Caco-2 (cell line): ENCODE measurements at regions not wholly inside any gene's neighbourhood (a gene's known extent, or its start where the extent isn't known, plus 50 kb on each side); places are given as distances from the start of the nearest gene placed in this dataset.

ENCODE experiments used
- BruUV-seq: library from RNA; stranded (reverse); fragments of 400-500 nt; replicated peaks from 2 replicates; lab custom pipeline; 2021; lab: Mats Ljungman, UMichigan
- CTCF ChIA-PET: fragments of 300-600 bp; sonication (Branson Sonifier 250); formaldehyde crosslinking; loops from one replicate; lab custom pipeline; 2022; ENCODE audit warnings: antibody characterized with exemption; lab: Charles Lee
- POLR2A ChIA-PET: fragments of 300-600 bp; sonication (Branson Sonifier 250); formaldehyde crosslinking; loops from one replicate; lab custom pipeline; 2022; ENCODE audit warnings: antibody characterized with exemption; lab: Charles Lee
- DNase-seq, 2 experiments: peaks; one replicate each; pipeline versions ENCODE4 v3.0.0 to v3.0.0-alpha.2; 2020 to 2022
- H3K27me3 ChIP-seq: replicated peaks from 2 replicates; pipeline ENCODE4 v1.6.0; 2011; ENCODE audit warnings: low read length; ENCODE audit not compliant: control insufficient read depth, insufficient read depth
- H3K36me3 ChIP-seq: 2 replicates; pipeline ENCODE4 v1.5.1; 2011; ENCODE audit warnings: low read length; ENCODE audit not compliant: control insufficient read depth, insufficient read depth
- H3K4me1 ChIP-seq: fragments of 250-450 bp; sonication (Bioruptor Pico); 2 replicates; pipeline ENCODE4 v1.5.1; 2020; ENCODE audit warnings: mild to moderate bottlenecking
- H3K4me3 ChIP-seq: 2 replicates; pipeline ENCODE4 v1.5.1; 2011; ENCODE audit warnings: low read depth, mild to moderate bottlenecking, control low read depth, low read length
- H3K9me3 ChIP-seq: fragments of 250-450 bp; sonication (Bioruptor Pico); 2 replicates; pipeline ENCODE4 v1.5.1; 2020; ENCODE audit warnings: mild to moderate bottlenecking, moderate library complexity
- H3K27ac Mint-ChIP-seq: one replicate; pipeline ENCODE4 v1.8.0; 2022; ENCODE audit warnings: mixed read lengths; ENCODE audit not compliant: unreplicated experiment
- H3K27me3 Mint-ChIP-seq: one replicate; pipeline ENCODE4 v1.8.0; 2022; ENCODE audit warnings: mixed read lengths; ENCODE audit not compliant: insufficient read depth, unreplicated experiment
- H3K36me3 Mint-ChIP-seq: one replicate; pipeline ENCODE4 v1.8.0; 2022; ENCODE audit warnings: mild to moderate bottlenecking, mixed read lengths; ENCODE audit not compliant: insufficient read depth, unreplicated experiment
- H3K4me1 Mint-ChIP-seq: one replicate; pipeline ENCODE4 v1.8.0; 2022; ENCODE audit warnings: low read depth, mixed read lengths; ENCODE audit not compliant: unreplicated experiment
- H3K4me3 Mint-ChIP-seq: one replicate; pipeline ENCODE4 v1.8.0; 2022; ENCODE audit warnings: mild to moderate bottlenecking, moderate library complexity, mixed read lengths; ENCODE audit not compliant: unreplicated experiment
- H3K9me3 Mint-ChIP-seq: one replicate; pipeline ENCODE4 v1.8.0; 2022; ENCODE audit warnings: mixed read lengths; ENCODE audit not compliant: unreplicated experiment
- CTCF ChIP-seq, 2 experiments: fragments of 200-600 bp in 1 of 2; IDR thresholded peaks; 1 replicate in 1 of 2; 2 replicates in 1 of 2; pipeline versions ENCODE4 v1.5.1 to v1.8.0; 2011 to 2022; ENCODE audit warnings: antibody characterized with exemption in 1 of 2, control low read depth in 1 of 2, inconsistent platforms in 1 of 2, low read depth in 1 of 2, low read length in 1 of 2, mild to moderate bottlenecking in 1 of 2, moderate library complexity in 1 of 2; ENCODE audit not compliant: insufficient read depth in 1 of 2, severe bottlenecking in 1 of 2, unreplicated experiment in 1 of 2
- intact Hi-C: fragments of 100-400 bp; cut with micrococcal nuclease; formaldehyde crosslinking; loops from one replicate; pipeline ENCODE4 v1.10.0; 2022; ENCODE audit not compliant: unreplicated experiment

DNA sequence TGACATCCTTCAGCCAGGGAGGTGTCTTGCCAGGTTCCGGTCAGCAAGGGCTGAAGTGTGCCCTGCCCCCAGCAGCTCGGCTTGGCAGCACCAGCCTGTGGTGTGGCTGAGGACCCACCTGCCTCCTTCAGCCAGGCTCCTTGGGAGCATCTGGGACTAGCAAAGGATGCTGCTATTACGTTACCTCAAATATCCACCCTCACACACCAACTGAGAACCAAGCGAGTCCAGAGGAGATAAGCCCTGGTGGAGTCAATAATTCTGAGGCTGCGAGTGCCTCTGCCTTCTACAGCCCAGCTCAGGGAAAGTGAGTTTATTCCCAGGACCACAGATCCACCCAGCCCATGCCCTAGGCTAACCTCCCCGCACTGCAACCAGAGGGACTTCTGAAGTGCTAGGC, 57.1 kb upstream of the FSTL4 start:
- POLR2A ChIA-PET = no interaction called here

GRCh38 chr5:133668458-133668857, 56.1 kb upstream of the FSTL4 start:
- Mint-ChIP-seq H3K27me3 (peaks cover 20% of the 10 kb centered on the region), H3K4me1 (no peaks in the 10 kb centered on the region), H3K27ac (no peak overlapping the region), H3K9me3 (no peaks in the 10 kb centered on the region), H3K4me3 (no peak overlapping the region), H3K36me3 (no peaks in the 10 kb centered on the region)
- Histone ChIP-seq H3K4me3 (no peak overlapping the region), H3K4me1 (no peaks in the 10 kb centered on the region), H3K27me3 (no peaks in the 10 kb centered on the region; the same call in 1 of the 2 replicates), H3K36me3 (no peaks in the 10 kb centered on the region), H3K9me3 (no peaks in the 10 kb centered on the region)
- no peak for TF ChIP-seq CTCF (IDR thresholded peaks at IDR 0.05; ENCODE audit: insufficient read depth in 1 of 2, low read depth in 1 of 2, low read length in 1 of 2, severe bottlenecking in 1 of 2, unreplicated experiment in 1 of 2)
- ChIA-PET CTCF (no interaction called here), POLR2A (no interaction called here)
- intact Hi-C loops = no loop called here
- DNase-seq = no peak
- BruUV-seq = no TSS peak

More for the DNA sequence above, 57.1 kb upstream of the FSTL4 start:
- Histone ChIP-seq H3K27me3 (no peaks in the 10 kb centered on the region; the same call in 1 of the 2 replicates), H3K36me3 (no peaks in the 10 kb centered on the region), H3K4me3 (no peak overlapping the region), H3K9me3 (no peaks in the 10 kb centered on the region), H3K4me1 (no peaks in the 10 kb centered on the region)
- intact Hi-C loops = no loop called here
- H3K27me3 Mint-ChIP-seq = peaks cover 22% of the 10 kb centered on the region
- DNase-seq = no peak
- BruUV-seq = no TSS peak
- no peaks in the 10 kb centered on the region for H3K9me3 Mint-ChIP-seq
- H3K27ac Mint-ChIP-seq = no peak overlapping the region
- H3K4me1 Mint-ChIP-seq = no peaks in the 10 kb centered on the region
- no peak for TF ChIP-seq CTCF (IDR thresholded peaks at IDR 0.05; ENCODE audit: insufficient read depth in 1 of 2, low read depth in 1 of 2, low read length in 1 of 2, severe bottlenecking in 1 of 2, unreplicated experiment in 1 of 2)
- H3K36me3 Mint-ChIP-seq = no peaks in the 10 kb centered on the region
- CTCF ChIA-PET = no interaction called here
- H3K4me3 Mint-ChIP-seq = no peak overlapping the region

DNA sequence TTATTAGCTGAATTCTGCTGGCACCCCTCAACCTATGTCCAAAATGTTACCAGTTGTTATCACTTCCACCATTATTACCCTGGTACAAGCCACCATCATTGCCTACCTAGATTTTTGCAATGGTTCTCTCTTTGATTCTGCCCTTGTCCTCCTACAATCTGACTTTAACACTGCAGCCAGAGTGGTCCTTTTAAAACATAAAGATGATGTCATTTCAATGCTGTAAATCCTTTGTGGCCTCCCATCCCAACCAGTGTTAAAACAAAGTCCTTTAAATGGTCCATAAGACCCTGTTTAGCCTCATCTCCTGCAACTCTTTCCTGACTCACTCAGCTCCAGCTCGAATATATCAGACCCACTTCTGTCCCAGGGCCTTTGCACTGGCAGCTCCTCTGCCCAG, 54.9 kb upstream of the FSTL4 start:
- no peaks in the 10 kb centered on the region for H3K36me3 ChIP-seq
- Mint-ChIP-seq H3K4me3 (no peak overlapping the region), H3K4me1 (no peaks in the 10 kb centered on the region), H3K27me3 (peaks cover 14% of the 10 kb centered on the region), H3K36me3 (no peaks in the 10 kb centered on the region), H3K27ac (no peak overlapping the region), H3K9me3 (no peaks in the 10 kb centered on the region)
- intact Hi-C loops = no loop called here
- no peak for DNase-seq
- no peak overlapping the region for H3K4me3 ChIP-seq
- POLR2A ChIA-PET = no interaction called here
- no peaks in the 10 kb centered on the region for H3K4me1 ChIP-seq
- no peaks in the 10 kb centered on the region for H3K9me3 ChIP-seq
- BruUV-seq = no TSS peak
- TF ChIP-seq CTCF (IDR thresholded peaks at IDR 0.05; ENCODE audit: insufficient read depth in 1 of 2, low read depth in 1 of 2, low read length in 1 of 2, severe bottlenecking in 1 of 2, unreplicated experiment in 1 of 2) = no peak
- no peaks in the 10 kb centered on the region; the same call in 1 of the 2 replicates for H3K27me3 ChIP-seq
- CTCF ChIA-PET = no interaction called here
